Frontal cortex (tissue), 4 donors: ENCODE measurements at regions not wholly inside any gene's neighbourhood (a gene's known extent, or its start where the extent isn't known, plus 50 kb on each side); places are given as distances from the start of the nearest gene placed in this dataset. TPM values are rescaled to one million over a fixed set of nuclear protein-coding genes. Genes with fewer than 3 reads are reported as not detected.
"Not testable (repeated sequence)": the region's sequence is repeated elsewhere in the genome, so short reads cannot be mapped to it uniquely, and the experiment has no call there.

ENCODE experiments used
- DNase-seq, 2 donors: peaks; one replicate each; pipeline ENCODE4 v3.0.0; 2012; ENCODE audit warnings: low spot score in 2 of 2
- FAIRE-seq: peaks from 2 replicates; lab custom pipeline; 2012; peaks lifted over from hg19 to GRCh38; lab: Jason Lieb, UNC
- small RNA-seq: library from RNA; depleted of rRNA; stranded (forward); fragments of <200 nt; gene quantifications from one replicate; pipeline ENCODE3, GENCODE V24; 2014
- donor health status: control.
- donor health status: control.
- donor health status: control.

GRCh38 chr22:16665610-16666009 lies 73.0 kb upstream of the CCT8L2 start:
- not testable (repeated sequence) for DNase-seq, FAIRE-seq

- not testable (repeated sequence) for FAIRE-seq, DNase-seq
Observed at GRCh38 chr22:16662330-16662729, 69.7 kb upstream of the CCT8L2 start.

- not testable (repeated sequence) for FAIRE-seq, DNase-seq
Observed at GRCh38 chr22:16660989-16661388, 68.4 kb upstream of the CCT8L2 start.

GRCh38 chr22:16660570-16660969 lies 68.0 kb upstream of the CCT8L2 start:
- not testable (repeated sequence) for FAIRE-seq, DNase-seq

GRCh38 chr22:16659273-16659834 lies 66.7 kb upstream of the CCT8L2 start:
- DNase-seq, FAIRE-seq: not testable (repeated sequence)

GRCh38 chr22:16658068-16658467 lies 65.5 kb upstream of the CCT8L2 start:
- no peak for DNase-seq
- peak; percentile 3 for FAIRE-seq

GRCh38 chr22:16654882-16655281 lies 62.3 kb upstream of the CCT8L2 start:
- no peak for DNase-seq
- no peak for FAIRE-seq

GRCh38 chr22:16654336-16654735 lies 61.7 kb upstream of the CCT8L2 start:
- not testable (repeated sequence) for DNase-seq, FAIRE-seq

- not testable (repeated sequence) for DNase-seq, FAIRE-seq
Observed at GRCh38 chr22:16653222-16653621, 60.6 kb upstream of the CCT8L2 start.

- DNase-seq, result no peak
- FAIRE-seq, result no peak
Observed at GRCh38 chr22:16651217-16651616, 58.6 kb upstream of the CCT8L2 start.

Small RNA genes in the stretch of these regions (small RNA-seq; reads per million reads assigned to genes)
- not detected for gene PARP4P3
